Thymus (tissue), 11 donors: ENCODE measurements at regions not wholly inside any gene's neighbourhood (a gene's known extent, or its start where the extent isn't known, plus 50 kb on each side); places are given as distances from the start of the nearest gene placed in this dataset.
A peak's percentile ranks its signal among the peaks of the same experiment; 100 is the strongest.
"Not testable (repeated sequence)": the region's sequence is repeated elsewhere in the genome, so short reads cannot be mapped to it uniquely, and the experiment has no call there.

Experiments
- DNase-seq, 9 donors: peaks; one replicate each; pipeline ENCODE4 v3.0.0-alpha.2; 2013; ENCODE audit warnings: low spot score in 9 of 9, low read depth in 6 of 9, missing footprints in 1 of 9
- H3K27ac ChIP-seq, 2 donors: one replicate each; pipeline ENCODE4 v1.5.1; 2013; ENCODE audit warnings: control low read depth in 1 of 2, low read depth in 1 of 2, low read length in 1 of 2, mild to moderate bottlenecking in 1 of 2, moderate library complexity in 1 of 2
- H3K27me3 ChIP-seq, 2 donors: one replicate each; pipeline ENCODE4 v1.5.1; 2013; ENCODE audit warnings: low read length in 1 of 2; ENCODE audit not compliant: control insufficient read depth in 2 of 2, insufficient read depth in 1 of 2
- H3K36me3 ChIP-seq, 2 donors: one replicate each; pipeline ENCODE4 v1.5.1; 2013; ENCODE audit warnings: low read length in 1 of 2, mild to moderate bottlenecking in 1 of 2, moderate library complexity in 1 of 2; ENCODE audit not compliant: control insufficient read depth in 2 of 2, insufficient read depth in 2 of 2
- H3K4me1 ChIP-seq, 2 donors: one replicate each; pipeline ENCODE4 v1.5.1; 2013; ENCODE audit warnings: low read length in 2 of 2; ENCODE audit not compliant: control insufficient read depth in 2 of 2, insufficient read depth in 2 of 2
- H3K4me3 ChIP-seq, 2 donors: one replicate each; pipeline ENCODE4 v1.5.1; 2013; ENCODE audit warnings: low read length in 2 of 2, control low read depth in 1 of 2, mild to moderate bottlenecking in 1 of 2
- H3K9me3 ChIP-seq, 2 donors: one replicate each; pipeline ENCODE4 v1.5.1; 2013; ENCODE audit warnings: low read length in 1 of 2, mild to moderate bottlenecking in 1 of 2; ENCODE audit not compliant: control insufficient read depth in 2 of 2, insufficient read depth in 1 of 2
- WGBS: extraction: QIAGEN DNeasy Blood & Tissue Kit; methylation state at CpG from one replicate; pipeline ENCODE4 v1.1.7; 2013; 5-methylcytosine and 5-hydroxymethylcytosine counted together
- donor health status: healthy.

- not testable (repeated sequence) for DNase-seq, H3K4me3 ChIP-seq, H3K36me3 ChIP-seq, H3K27me3 ChIP-seq, H3K4me1 ChIP-seq, H3K9me3 ChIP-seq, H3K27ac ChIP-seq
- 97% methylated on average over 4 of the region's 4 CpGs for WGBS
These were observed 113.8 kb upstream of the C1QTNF3 start for GRCh38 chr5:34156703-34157414.

- H3K4me3 ChIP-seq, DNase-seq, H3K27ac ChIP-seq, H3K27me3 ChIP-seq, H3K4me1 ChIP-seq, H3K36me3 ChIP-seq, H3K9me3 ChIP-seq: not testable (repeated sequence)
- WGBS = 97% methylated on average over 4 of the region's 4 CpGs
These were observed 117.9 kb upstream of the C1QTNF3 start for GRCh38 chr5:34160904-34161303.

- H3K4me1 ChIP-seq, H3K4me3 ChIP-seq: not testable (repeated sequence)
These were observed 128.4 kb upstream of the C1QTNF3 start for GRCh38 chr5:34171398-34171797.

DNA sequence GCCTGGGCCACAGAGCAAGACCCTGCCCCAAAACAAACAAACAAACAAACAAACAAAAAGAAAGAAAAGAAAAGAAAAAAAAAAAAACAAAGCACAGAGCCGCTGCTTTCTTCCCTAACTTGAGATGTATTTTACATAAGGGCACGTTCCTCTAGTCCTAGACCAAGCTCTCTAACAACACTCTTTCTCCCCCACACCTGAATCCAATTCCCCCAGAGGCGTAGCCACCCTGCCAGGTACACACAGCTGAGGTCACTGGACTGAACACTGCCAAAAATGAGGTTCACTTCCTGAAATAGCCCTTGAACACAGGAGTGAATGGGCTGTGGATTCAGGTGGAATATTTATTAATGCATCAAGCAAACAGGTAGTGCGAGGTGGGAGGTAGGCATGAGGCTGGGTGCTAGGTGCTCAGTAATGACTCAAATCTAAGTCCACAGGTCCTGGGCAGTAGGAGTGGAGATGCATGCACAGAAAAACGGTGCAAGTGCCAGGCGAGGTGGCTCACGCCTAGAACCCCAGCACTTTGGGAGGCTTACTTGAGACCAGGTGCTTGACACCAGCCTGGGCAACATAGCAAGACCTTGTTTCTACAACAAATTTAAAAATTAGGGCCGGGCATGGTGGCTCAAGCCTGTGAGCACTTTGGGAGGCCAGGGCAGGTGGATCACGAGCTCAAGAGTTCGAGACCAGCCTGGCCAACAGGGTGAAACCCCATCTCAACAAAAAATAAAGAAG lies 136.6 kb upstream of the C1QTNF3 start:
- H3K9me3 ChIP-seq, DNase-seq, H3K27me3 ChIP-seq, H3K4me1 ChIP-seq, H3K4me3 ChIP-seq, H3K27ac ChIP-seq: not testable (repeated sequence)
- WGBS = 98% methylated on average over 10 of the region's 10 CpGs
- peaks cover 26 to 32% of the 10 kb centered on the region in 2 donors for H3K36me3 ChIP-seq

More at GRCh38 chr5:34171398-34171797, 128.4 kb upstream of the C1QTNF3 start:
- H3K27ac ChIP-seq, H3K27me3 ChIP-seq, H3K36me3 ChIP-seq, DNase-seq, H3K9me3 ChIP-seq: not testable (repeated sequence)

- H3K27ac ChIP-seq, H3K27me3 ChIP-seq, H3K4me3 ChIP-seq, H3K4me1 ChIP-seq, H3K9me3 ChIP-seq, DNase-seq: not testable (repeated sequence)
- over 99% methylated on average over 9 of the region's 10 CpGs for WGBS
- H3K36me3 ChIP-seq = peaks cover 26 to 29% of the 10 kb centered on the region in 2 donors
These were observed 137.2 kb upstream of the C1QTNF3 start for GRCh38 chr5:34180225-34180624.

DNA sequence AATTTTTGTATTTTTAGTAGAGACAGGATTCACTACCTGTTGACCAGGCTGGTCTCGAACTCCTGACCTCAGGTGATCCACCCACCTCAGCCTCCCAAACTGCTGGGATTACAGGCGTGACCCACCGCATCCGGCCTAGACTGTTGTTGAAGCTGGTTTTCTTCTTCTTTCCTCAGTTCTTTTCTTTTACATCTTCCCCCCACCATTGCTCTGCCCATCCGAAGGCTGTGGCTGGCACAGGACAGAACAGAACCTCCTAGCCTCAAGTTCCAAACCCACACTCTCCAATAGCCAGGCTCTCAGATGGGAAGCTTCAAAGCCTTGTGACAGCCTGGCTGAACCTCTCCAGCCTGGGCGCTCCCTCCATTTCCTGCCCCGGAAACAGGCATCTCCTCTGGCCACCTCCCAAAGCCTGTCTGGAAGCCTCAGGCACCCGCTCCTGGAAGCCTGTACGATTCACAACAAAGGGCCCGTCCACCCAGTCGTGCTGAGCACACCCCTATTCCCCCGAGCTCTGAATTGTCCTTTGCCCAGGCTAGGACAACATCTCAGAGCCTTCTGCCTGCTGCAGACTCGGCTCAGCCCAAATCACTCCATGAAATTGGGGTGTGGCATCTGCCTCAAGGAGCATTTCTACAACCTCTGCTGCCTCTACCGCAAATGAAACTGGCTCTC lies 138.1 kb upstream of the C1QTNF3 start:
- DNase-seq, H3K9me3 ChIP-seq, H3K4me1 ChIP-seq, H3K27ac ChIP-seq, H3K27me3 ChIP-seq, H3K4me3 ChIP-seq: not testable (repeated sequence)
- 98% methylated on average over 9 of the region's 14 CpGs for WGBS
- H3K36me3 ChIP-seq = peaks cover 26% of the 10 kb centered on the region in 2 donors

GRCh38 chr5:34185005-34185404 lies 142.0 kb upstream of the C1QTNF3 start:
- not testable (repeated sequence) for H3K27ac ChIP-seq, H3K27me3 ChIP-seq, DNase-seq, H3K4me1 ChIP-seq, H3K4me3 ChIP-seq, H3K9me3 ChIP-seq
- 98% methylated on average over 6 of the region's 6 CpGs for WGBS
- peaks cover 25 to 29% of the 10 kb centered on the region in 2 donors for H3K36me3 ChIP-seq

DNA sequence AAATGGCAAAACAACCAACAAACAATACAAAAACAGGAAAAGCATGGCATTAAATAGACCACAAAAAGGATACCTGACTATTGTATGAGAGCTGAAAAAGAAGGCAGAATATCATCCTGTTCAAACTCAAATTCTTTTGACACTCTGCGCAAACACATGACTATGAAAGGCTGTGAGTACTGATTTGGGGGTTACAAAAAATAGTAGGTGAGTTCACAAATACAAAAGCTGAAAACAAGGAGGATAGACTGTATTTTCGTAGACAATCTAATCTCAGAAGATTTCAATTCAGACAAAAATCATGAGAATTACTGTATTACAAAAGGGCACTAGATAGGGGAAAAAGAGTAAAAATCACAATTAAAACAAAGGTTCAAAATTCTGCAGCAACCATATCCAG lies 142.6 kb upstream of the C1QTNF3 start:
- H3K4me3 ChIP-seq, H3K9me3 ChIP-seq, H3K27ac ChIP-seq, H3K4me1 ChIP-seq, H3K27me3 ChIP-seq: not testable (repeated sequence)
- 92% methylated on average over 2 of the region's 2 CpGs for WGBS
- H3K36me3 ChIP-seq = peaks cover 26 to 35% of the 10 kb centered on the region in 2 donors
- DNase-seq = peak in 2 of 9 donors; percentile 7 to 8

DNA sequence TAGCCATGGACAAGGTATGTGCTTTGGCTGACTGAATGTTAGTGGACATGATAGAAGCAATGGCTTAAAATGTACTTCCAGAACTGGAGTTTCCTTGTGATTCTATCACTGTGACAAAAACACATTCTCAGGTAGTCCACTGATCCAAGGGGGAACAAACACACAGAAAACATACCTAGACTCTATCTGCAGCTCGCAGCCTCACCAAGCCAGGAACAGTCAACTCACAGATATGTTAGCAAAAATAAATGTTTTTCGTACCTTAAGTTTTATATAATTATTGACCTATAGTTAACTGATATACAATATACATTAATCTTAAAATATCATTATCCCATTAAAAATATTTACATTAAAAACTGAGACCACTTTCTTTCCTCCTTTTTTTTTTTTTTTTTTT lies 143.1 kb upstream of the C1QTNF3 start:
- not testable (repeated sequence) for H3K27me3 ChIP-seq, H3K27ac ChIP-seq, H3K9me3 ChIP-seq, H3K4me3 ChIP-seq, H3K4me1 ChIP-seq, DNase-seq
- peaks cover 24 to 35% of the 10 kb centered on the region in 2 donors for H3K36me3 ChIP-seq
- 97% methylated on average over 2 of the region's 2 CpGs for WGBS
